ENCODE measurements at regions not wholly inside any gene's neighbourhood (a gene's known extent, or its start where the extent isn't known, plus 50 kb on each side); places are given as distances from the start of the nearest gene placed in this dataset.

DNA sequence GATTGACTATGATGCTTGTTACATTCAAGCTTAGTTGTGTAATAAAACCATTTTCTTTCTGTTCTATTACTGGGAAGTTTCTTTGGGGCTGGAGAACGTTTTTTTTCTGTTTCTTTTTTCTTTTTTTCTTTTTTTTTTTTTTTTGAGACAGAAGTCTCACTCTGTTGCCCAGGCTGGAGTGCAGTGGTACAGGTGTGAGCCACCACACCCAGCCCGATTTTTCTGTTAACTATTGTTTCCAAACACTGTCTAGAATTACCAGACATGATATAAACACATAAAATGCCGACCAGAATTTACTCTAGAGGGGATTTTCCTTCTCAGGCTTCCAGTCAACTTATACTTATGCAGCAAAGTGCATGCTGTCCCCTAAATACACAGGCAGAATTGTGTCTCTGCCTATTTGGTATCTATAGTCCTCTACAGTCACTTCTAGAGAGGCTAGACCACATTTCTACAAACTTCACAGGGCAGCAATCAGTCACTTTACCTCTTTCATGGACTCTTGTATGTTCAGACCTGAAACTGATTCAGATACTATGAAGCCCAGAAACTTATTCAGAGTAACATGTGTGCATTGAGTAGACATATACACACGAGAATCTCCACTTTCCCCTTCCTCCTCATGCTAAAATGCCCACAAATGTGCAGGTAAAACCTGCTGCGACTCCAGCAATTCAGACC, 121.2 kb downstream of the ZNF737 start:
- TF ChIP-seq RFX5 (IDR thresholded peaks at IDR 0.05) (no peak), CEBPB (IDR thresholded peaks at IDR 0.05) (no peak), EHMT2 (IDR thresholded peaks at IDR 0.05; ENCODE audit: low read depth) (no peak)
- TF ChIP-seq, protein P1, sequence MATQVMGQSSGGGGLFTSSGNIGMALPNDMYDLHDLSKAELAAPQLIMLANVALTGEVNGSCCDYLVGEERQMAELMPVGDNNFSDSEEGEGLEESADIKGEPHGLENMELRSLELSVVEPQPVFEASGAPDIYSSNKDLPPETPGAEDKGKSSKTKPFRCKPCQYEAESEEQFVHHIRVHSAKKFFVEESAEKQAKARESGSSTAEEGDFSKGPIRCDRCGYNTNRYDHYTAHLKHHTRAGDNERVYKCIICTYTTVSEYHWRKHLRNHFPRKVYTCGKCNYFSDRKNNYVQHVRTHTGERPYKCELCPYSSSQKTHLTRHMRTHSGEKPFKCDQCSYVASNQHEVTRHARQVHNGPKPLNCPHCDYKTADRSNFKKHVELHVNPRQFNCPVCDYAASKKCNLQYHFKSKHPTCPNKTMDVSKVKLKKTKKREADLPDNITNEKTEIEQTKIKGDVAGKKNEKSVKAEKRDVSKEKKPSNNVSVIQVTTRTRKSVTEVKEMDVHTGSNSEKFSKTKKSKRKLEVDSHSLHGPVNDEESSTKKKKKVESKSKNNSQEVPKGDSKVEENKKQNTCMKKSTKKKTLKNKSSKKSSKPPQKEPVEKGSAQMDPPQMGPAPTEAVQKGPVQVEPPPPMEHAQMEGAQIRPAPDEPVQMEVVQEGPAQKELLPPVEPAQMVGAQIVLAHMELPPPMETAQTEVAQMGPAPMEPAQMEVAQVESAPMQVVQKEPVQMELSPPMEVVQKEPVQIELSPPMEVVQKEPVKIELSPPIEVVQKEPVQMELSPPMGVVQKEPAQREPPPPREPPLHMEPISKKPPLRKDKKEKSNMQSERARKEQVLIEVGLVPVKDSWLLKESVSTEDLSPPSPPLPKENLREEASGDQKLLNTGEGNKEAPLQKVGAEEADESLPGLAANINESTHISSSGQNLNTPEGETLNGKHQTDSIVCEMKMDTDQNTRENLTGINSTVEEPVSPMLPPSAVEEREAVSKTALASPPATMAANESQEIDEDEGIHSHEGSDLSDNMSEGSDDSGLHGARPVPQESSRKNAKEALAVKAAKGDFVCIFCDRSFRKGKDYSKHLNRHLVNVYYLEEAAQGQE (IDR thresholded peaks at IDR 0.05), result no peak
- TF ChIP-seq, protein P2, sequence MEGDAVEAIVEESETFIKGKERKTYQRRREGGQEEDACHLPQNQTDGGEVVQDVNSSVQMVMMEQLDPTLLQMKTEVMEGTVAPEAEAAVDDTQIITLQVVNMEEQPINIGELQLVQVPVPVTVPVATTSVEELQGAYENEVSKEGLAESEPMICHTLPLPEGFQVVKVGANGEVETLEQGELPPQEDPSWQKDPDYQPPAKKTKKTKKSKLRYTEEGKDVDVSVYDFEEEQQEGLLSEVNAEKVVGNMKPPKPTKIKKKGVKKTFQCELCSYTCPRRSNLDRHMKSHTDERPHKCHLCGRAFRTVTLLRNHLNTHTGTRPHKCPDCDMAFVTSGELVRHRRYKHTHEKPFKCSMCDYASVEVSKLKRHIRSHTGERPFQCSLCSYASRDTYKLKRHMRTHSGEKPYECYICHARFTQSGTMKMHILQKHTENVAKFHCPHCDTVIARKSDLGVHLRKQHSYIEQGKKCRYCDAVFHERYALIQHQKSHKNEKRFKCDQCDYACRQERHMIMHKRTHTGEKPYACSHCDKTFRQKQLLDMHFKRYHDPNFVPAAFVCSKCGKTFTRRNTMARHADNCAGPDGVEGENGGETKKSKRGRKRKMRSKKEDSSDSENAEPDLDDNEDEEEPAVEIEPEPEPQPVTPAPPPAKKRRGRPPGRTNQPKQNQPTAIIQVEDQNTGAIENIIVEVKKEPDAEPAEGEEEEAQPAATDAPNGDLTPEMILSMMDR (IDR thresholded peaks at IDR 0.05), result no peak
